NCI-H526 treated with DMSO at 0.1 percent for 48 hours (cell line): ENCODE measurements at regions not wholly inside any gene's neighbourhood (a gene's known extent, or its start where the extent isn't known, plus 50 kb on each side); places are given as distances from the start of the nearest gene placed in this dataset.

ENCODE experiments used
- DNase-seq: peaks from one replicate; lab custom pipeline; 2025; lab: John Stamatoyannopoulos, UW

- no peak for DNase-seq
These were observed 331.2 kb upstream of the ATP11B start for GRCh38 chr3:182462152-182462551.

- DNase-seq = no peak
These were observed 328.7 kb upstream of the ATP11B start for GRCh38 chr3:182464513-182465145.

GRCh38 chr3:182465301-182466185 is 327.8 kb upstream of the ATP11B start:
- DNase-seq = no peak

- DNase-seq = no peak
These were observed 324.2 kb upstream of the ATP11B start for GRCh38 chr3:182469086-182469485.

- no peak for DNase-seq
These were observed 323.1 kb upstream of the ATP11B start for GRCh38 chr3:182470187-182470586.

GRCh38 chr3:182473191-182473710 is 320.1 kb upstream of the ATP11B start:
- no peak for DNase-seq

- no peak for DNase-seq
These were observed 314.9 kb upstream of the ATP11B start for GRCh38 chr3:182478369-182478768.

- DNase-seq = no peak
These were observed 313.6 kb upstream of the ATP11B start for GRCh38 chr3:182479419-182480336.

- no peak for DNase-seq
These were observed 310.6 kb upstream of the ATP11B start for GRCh38 chr3:182482705-182483104.

- no peak for DNase-seq
These were observed 308.6 kb upstream of the ATP11B start for GRCh38 chr3:182484682-182485081.

- no peak for DNase-seq
These were observed 308.0 kb upstream of the ATP11B start for GRCh38 chr3:182485301-182485700.

- no peak for DNase-seq
These were observed 306.8 kb upstream of the ATP11B start for GRCh38 chr3:182486463-182486862.

GRCh38 chr3:182487143-182487542 is 306.2 kb upstream of the ATP11B start:
- DNase-seq = no peak

- no peak for DNase-seq
These were observed 305.7 kb upstream of the ATP11B start for GRCh38 chr3:182487611-182488010.

GRCh38 chr3:182490596-182491491 is 302.5 kb upstream of the ATP11B start:
- peak; percentile 37 for DNase-seq

GRCh38 chr3:182491577-182491976 is 301.7 kb upstream of the ATP11B start:
- DNase-seq = peak; percentile 8

GRCh38 chr3:182492536-182492935 is 300.8 kb upstream of the ATP11B start:
- DNase-seq = no peak

GRCh38 chr3:182500289-182500688 is 293.0 kb upstream of the ATP11B start:
- no peak for DNase-seq

GRCh38 chr3:182501856-182502255 is 291.4 kb upstream of the ATP11B start:
- DNase-seq = no peak

- DNase-seq = no peak
These were observed 289.9 kb upstream of the ATP11B start for GRCh38 chr3:182503401-182503800.
